ENCODE measurements at regions not wholly inside any gene's neighbourhood (a gene's known extent, or its start where the extent isn't known, plus 50 kb on each side); places are given as distances from the start of the nearest gene placed in this dataset.

DNA sequence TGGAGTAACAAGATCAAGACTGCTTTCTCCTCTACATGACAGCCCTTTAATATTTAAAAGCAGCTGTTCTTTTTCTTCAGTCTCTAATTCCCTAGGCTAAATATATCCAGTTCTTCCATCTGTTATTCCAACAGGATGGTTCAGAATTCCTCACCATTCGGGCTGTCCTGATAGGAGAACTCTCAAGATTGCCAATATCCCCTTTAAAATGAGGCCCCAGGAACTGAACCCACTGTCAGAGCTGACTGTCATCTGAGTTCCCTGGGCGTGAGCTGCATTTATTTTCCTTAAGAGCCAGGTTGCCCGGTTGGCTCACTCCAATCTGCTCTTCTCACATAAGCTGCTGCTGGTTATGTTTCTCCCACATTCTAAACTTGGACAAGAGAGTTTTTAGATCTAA, 177.6 kb downstream of the MIS18A start:
- TF ChIP-seq, protein P1, sequence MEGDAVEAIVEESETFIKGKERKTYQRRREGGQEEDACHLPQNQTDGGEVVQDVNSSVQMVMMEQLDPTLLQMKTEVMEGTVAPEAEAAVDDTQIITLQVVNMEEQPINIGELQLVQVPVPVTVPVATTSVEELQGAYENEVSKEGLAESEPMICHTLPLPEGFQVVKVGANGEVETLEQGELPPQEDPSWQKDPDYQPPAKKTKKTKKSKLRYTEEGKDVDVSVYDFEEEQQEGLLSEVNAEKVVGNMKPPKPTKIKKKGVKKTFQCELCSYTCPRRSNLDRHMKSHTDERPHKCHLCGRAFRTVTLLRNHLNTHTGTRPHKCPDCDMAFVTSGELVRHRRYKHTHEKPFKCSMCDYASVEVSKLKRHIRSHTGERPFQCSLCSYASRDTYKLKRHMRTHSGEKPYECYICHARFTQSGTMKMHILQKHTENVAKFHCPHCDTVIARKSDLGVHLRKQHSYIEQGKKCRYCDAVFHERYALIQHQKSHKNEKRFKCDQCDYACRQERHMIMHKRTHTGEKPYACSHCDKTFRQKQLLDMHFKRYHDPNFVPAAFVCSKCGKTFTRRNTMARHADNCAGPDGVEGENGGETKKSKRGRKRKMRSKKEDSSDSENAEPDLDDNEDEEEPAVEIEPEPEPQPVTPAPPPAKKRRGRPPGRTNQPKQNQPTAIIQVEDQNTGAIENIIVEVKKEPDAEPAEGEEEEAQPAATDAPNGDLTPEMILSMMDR (conservative IDR thresholded peaks at IDR 0.05; ENCODE audit: low read depth, low read length) = no peak
- no peak for TF ChIP-seq EZH2 (IDR thresholded peaks at IDR 0.05; ENCODE audit: borderline replicate concordance, low read depth, low read length, poor library complexity, severe bottlenecking)

Data from A673 (cell line).